GM23338 (cell line): ENCODE measurements at regions not wholly inside any gene's neighbourhood (a gene's known extent, or its start where the extent isn't known, plus 50 kb on each side); places are given as distances from the start of the nearest gene placed in this dataset.

Experiments
- ATAC-seq: fragments of 200-7000 bp; cut with Tn5 transposase; 3 replicates; pipeline ENCODE4 v1.9.1; 2020
- DNase-seq: peaks from one replicate; pipeline ENCODE4 v3.0.0-alpha.2; 2015; ENCODE audit warnings: low spot score
- H2AFZ ChIP-seq: fragments of 200-600 bp; sonication (generic); 2 replicates; pipeline ENCODE4 v1.8.0; 2016; ENCODE audit warnings: antibody characterized with exemption, mild to moderate bottlenecking, moderate library complexity
- H3F3A ChIP-seq: fragments of 200-600 bp; sonication (generic); replicated peaks from 2 replicates; pipeline ENCODE4 v1.8.0; 2017; ENCODE audit warnings: antibody characterized with exemption, mixed run types, low read depth
- H3K27ac ChIP-seq: fragments of 200-600 bp; sonication (generic); 2 replicates; pipeline ENCODE4 v1.6.1; 2016; ENCODE audit warnings: low read depth
- H3K27me3 ChIP-seq: fragments of 200-600 bp; sonication (generic); 2 replicates; pipeline ENCODE4 v1.8.0; 2016; ENCODE audit warnings: mild to moderate bottlenecking, mixed run types, moderate library complexity; ENCODE audit not compliant: insufficient read depth
- H3K36me3 ChIP-seq: fragments of 200-600 bp; sonication (generic); 2 replicates; pipeline ENCODE4 v1.8.0; 2016; ENCODE audit warnings: mild to moderate bottlenecking; ENCODE audit not compliant: insufficient read depth
- H3K4me1 ChIP-seq: fragments of 200-600 bp; sonication (generic); 2 replicates; pipeline ENCODE4 v1.8.0; 2016; ENCODE audit warnings: mild to moderate bottlenecking, moderate library complexity; ENCODE audit not compliant: insufficient read depth
- H3K4me2 ChIP-seq: fragments of 200-600 bp; sonication (generic); 2 replicates; pipeline ENCODE4 v1.7.1; 2017; ENCODE audit warnings: mixed run types
- H3K4me3 ChIP-seq: fragments of 200-600 bp; sonication (generic); 2 replicates; pipeline ENCODE4 v1.6.1; 2016; ENCODE audit warnings: mixed run types
- H3K79me2 ChIP-seq: fragments of 200-600 bp; sonication (generic); replicated peaks from 2 replicates; pipeline ENCODE4 v1.8.0; 2017; ENCODE audit warnings: mild to moderate bottlenecking; ENCODE audit not compliant: insufficient read depth
- H3K9me2 ChIP-seq: fragments of 200-600 bp; sonication (generic); 2 replicates; pipeline ENCODE4 v1.8.0; 2017; ENCODE audit not compliant: insufficient read depth
- H4K20me1 ChIP-seq: fragments of 200-600 bp; sonication (generic); replicated peaks from 2 replicates; pipeline ENCODE4 v1.8.0; 2017; ENCODE audit warnings: mild to moderate bottlenecking; ENCODE audit not compliant: insufficient read depth
- H3K27ac Mint-ChIP-seq: 2 replicates; pipeline ENCODE4 v1.8.0; 2020; ENCODE audit warnings: inconsistent platforms, mild to moderate bottlenecking, moderate library complexity, mixed read lengths
- H3K27me3 Mint-ChIP-seq: 3 replicates; pipeline ENCODE4 v1.8.0; 2022; ENCODE audit warnings: low read depth, mild to moderate bottlenecking, moderate library complexity, mixed read lengths, inconsistent platforms; ENCODE audit not compliant: insufficient read depth, poor library complexity
- H3K36me3 Mint-ChIP-seq: 3 replicates; pipeline ENCODE4 v1.8.0; 2021; ENCODE audit warnings: low read depth, mild to moderate bottlenecking, inconsistent platforms, moderate library complexity, mixed read lengths
- H3K4me1 Mint-ChIP-seq: 3 replicates; pipeline ENCODE4 v1.8.0; 2020; ENCODE audit warnings: mild to moderate bottlenecking, inconsistent platforms, mixed read lengths
- H3K4me3 Mint-ChIP-seq: 3 replicates; pipeline ENCODE4 v1.8.0; 2021; ENCODE audit warnings: moderate library complexity, mild to moderate bottlenecking, inconsistent platforms, mixed read lengths
- H3K9me3 Mint-ChIP-seq: 3 replicates; pipeline ENCODE4 v1.8.0; 2020; ENCODE audit warnings: moderate library complexity, mild to moderate bottlenecking, inconsistent platforms, mixed read lengths
- CTCF ChIP-seq, 2 experiments: fragments of 200-600 bp in 1 of 2; sonication (generic) in 1 of 2; conservative IDR thresholded peaks; 2 replicates each; pipeline versions ENCODE4 v1.5.1 to v1.6.1; 2016 to 2017; ENCODE audit warnings: antibody characterized with exemption in 2 of 2, low read depth in 2 of 2, mild to moderate bottlenecking in 2 of 2, moderate library complexity in 1 of 2
- ETS1 ChIP-seq: IDR thresholded peaks from 2 replicates; pipeline ENCODE4 v1.6.1; 2016; ENCODE audit warnings: antibody characterized with exemption
- EZH2 ChIP-seq: fragments of 200-600 bp; sonication (generic); IDR thresholded peaks from one replicate; pipeline ENCODE4 v1.8.0; 2017; ENCODE audit warnings: antibody characterized with exemption, mild to moderate bottlenecking, low read depth; ENCODE audit not compliant: unreplicated experiment
- REST ChIP-seq: IDR thresholded peaks from one replicate; pipeline ENCODE4 v1.6.1; 2018; ENCODE audit warnings: antibody characterized with exemption; ENCODE audit not compliant: unreplicated experiment
- STAT1 ChIP-seq: IDR thresholded peaks from one replicate; pipeline ENCODE4 v1.6.1; 2016; ENCODE audit warnings: antibody characterized with exemption; ENCODE audit not compliant: unreplicated experiment
- ZNF114 ChIP-seq: fragments of 250-450 bp; sonication (Bioruptor Pico); IDR thresholded peaks from 2 replicates; pipeline ENCODE4 v1.5.0; 2020; ENCODE audit warnings: mild to moderate bottlenecking, moderate library complexity
- ZNF462 ChIP-seq: fragments of 250-450 bp; sonication (Bioruptor Pico); IDR thresholded peaks from 2 replicates; pipeline ENCODE4 v1.5.0; 2020; ENCODE audit warnings: mild to moderate bottlenecking, moderate library complexity

GRCh38 chr2:37852585-37853014 is 72.5 kb upstream of the RMDN2 start (continued):
- no peak for TF ChIP-seq REST
- no peak for TF ChIP-seq ETS1
- TF ChIP-seq ZNF114 (CRISPR knock-in tag): no peak
- no peak for TF ChIP-seq STAT1
- TF ChIP-seq EZH2: no peak

GRCh38 chr2:37854676-37855282 is 70.3 kb upstream of the RMDN2 start:
- H3K27me3 ChIP-seq: no peaks in the 10 kb centered on the region
- no peak overlapping the region for H2AFZ ChIP-seq
- no peak overlapping the region for H3K4me3 ChIP-seq
- H3K36me3 ChIP-seq: no peaks in the 10 kb centered on the region
- ATAC-seq (no peak), DNase-seq (no peak)
- Mint-ChIP-seq H3K36me3 (peaks cover 2% of the 10 kb centered on the region; the same call in 1 of the 3 replicates), H3K27me3 (peaks cover 2% of the 10 kb centered on the region), H3K4me1 (peaks cover 3% of the 10 kb centered on the region; the same call in 1 of the 3 replicates), H3K9me3 (peaks cover 4% of the 10 kb centered on the region; the same call in 1 of the 3 replicates), H3K4me3 (no peak overlapping the region), H3K27ac (no peak overlapping the region; the same call in 1 of the 2 replicates)
- H3F3A ChIP-seq: no peaks in the 10 kb centered on the region
- no peaks in the 10 kb centered on the region for H3K9me2 ChIP-seq
- H3K27ac ChIP-seq: no peak overlapping the region
- H4K20me1 ChIP-seq: no peaks in the 10 kb centered on the region
- no peaks in the 10 kb centered on the region for H3K4me1 ChIP-seq
- no peak for TF ChIP-seq REST
- TF ChIP-seq STAT1: no peak
- no peak for TF ChIP-seq ZNF462 (CRISPR knock-in tag)
- no peak for TF ChIP-seq CTCF (conservative IDR thresholded peaks at IDR 0.05; ENCODE audit: low read depth in 2 of 2)
- H3K79me2 ChIP-seq: no peaks in the 10 kb centered on the region
- H3K4me2 ChIP-seq: no peak overlapping the region
